OCI-LY1 (cell line): ENCODE measurements at regions not wholly inside any gene's neighbourhood (a gene's known extent, or its start where the extent isn't known, plus 50 kb on each side); places are given as distances from the start of the nearest gene placed in this dataset.

Experiments
- EZH2 ChIP-seq: fragments of 200-600 bp; sonication (generic), shearing (Covaris generic); IDR thresholded peaks from 2 replicates; pipeline ENCODE4 v1.8.0; 2017; ENCODE audit warnings: borderline replicate concordance, mixed run types, mild to moderate bottlenecking, antibody characterized with exemption, low read length, moderate library complexity, mixed read lengths
- TF ChIP-seq, protein P1 (sequence below): fragments of 200-600 bp; sonication (generic), shearing (Covaris generic); IDR thresholded peaks from 2 replicates; pipeline ENCODE4 v1.5.1; 2017; ENCODE audit warnings: mild to moderate bottlenecking, antibody characterized with exemption, low read length, moderate library complexity, mixed read lengths

DNA sequence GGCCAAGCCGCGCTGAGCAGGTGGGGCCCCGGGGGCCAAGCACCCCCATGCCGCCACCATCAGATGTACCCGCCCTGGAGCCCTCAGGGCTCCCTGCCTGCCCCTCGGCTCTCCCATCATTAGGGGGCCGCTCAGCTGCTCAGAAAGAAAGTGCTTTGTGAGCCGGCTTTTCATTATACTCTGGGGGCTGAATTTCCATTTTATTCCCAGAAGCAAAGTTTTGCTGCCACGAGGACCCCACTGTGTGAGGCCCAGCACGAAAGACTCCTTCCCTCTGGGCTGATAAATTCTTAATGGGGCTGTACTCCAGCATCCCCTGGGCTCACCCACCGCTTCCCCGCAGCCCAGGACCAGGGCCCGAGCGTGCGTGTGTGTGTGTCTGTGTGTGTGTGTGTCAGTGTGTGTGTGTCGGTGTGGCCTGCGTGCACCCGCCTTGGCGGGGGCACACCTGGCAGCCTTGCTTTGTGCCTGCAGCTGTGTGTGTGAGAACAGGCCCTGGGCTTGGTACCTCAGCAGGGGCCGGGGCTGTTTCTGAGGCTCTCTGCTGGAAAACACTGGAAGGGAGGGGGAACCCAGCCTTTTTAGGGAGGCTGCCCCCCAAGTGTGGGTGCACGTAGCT is 103.0 kb upstream of the GSE1 start:
- TF ChIP-seq, protein P1, sequence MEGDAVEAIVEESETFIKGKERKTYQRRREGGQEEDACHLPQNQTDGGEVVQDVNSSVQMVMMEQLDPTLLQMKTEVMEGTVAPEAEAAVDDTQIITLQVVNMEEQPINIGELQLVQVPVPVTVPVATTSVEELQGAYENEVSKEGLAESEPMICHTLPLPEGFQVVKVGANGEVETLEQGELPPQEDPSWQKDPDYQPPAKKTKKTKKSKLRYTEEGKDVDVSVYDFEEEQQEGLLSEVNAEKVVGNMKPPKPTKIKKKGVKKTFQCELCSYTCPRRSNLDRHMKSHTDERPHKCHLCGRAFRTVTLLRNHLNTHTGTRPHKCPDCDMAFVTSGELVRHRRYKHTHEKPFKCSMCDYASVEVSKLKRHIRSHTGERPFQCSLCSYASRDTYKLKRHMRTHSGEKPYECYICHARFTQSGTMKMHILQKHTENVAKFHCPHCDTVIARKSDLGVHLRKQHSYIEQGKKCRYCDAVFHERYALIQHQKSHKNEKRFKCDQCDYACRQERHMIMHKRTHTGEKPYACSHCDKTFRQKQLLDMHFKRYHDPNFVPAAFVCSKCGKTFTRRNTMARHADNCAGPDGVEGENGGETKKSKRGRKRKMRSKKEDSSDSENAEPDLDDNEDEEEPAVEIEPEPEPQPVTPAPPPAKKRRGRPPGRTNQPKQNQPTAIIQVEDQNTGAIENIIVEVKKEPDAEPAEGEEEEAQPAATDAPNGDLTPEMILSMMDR, result no peak
- no peak for TF ChIP-seq EZH2
